Progenitor cell of endocrine pancreas (in vitro differentiated cells): ENCODE measurements at regions not wholly inside any gene's neighbourhood (a gene's known extent, or its start where the extent isn't known, plus 50 kb on each side); places are given as distances from the start of the nearest gene placed in this dataset.

Experiments used
- DNase-seq: peaks from one replicate; pipeline ENCODE4 v3.0.0; 2021; ENCODE audit warnings: low spot score; ENCODE audit not compliant: unreplicated experiment
- H3K27ac Mint-ChIP-seq: 2 replicates; pipeline ENCODE4 v1.8.0; 2021; ENCODE audit warnings: mild to moderate bottlenecking, moderate library complexity, mixed read lengths
- H3K27me3 Mint-ChIP-seq: 2 replicates; pipeline ENCODE4 v1.8.0; 2021; ENCODE audit warnings: mixed read lengths
- H3K36me3 Mint-ChIP-seq: 2 replicates; pipeline ENCODE4 v1.8.0; 2022; ENCODE audit warnings: mixed read lengths; ENCODE audit not compliant: insufficient read depth
- H3K4me1 Mint-ChIP-seq: 2 replicates; pipeline ENCODE4 v1.8.0; 2021; ENCODE audit warnings: low read depth, mixed read lengths
- H3K4me3 Mint-ChIP-seq: 2 replicates; pipeline ENCODE4 v1.8.0; 2021; ENCODE audit warnings: low read depth, mild to moderate bottlenecking, moderate library complexity, mixed read lengths
- H3K9me3 Mint-ChIP-seq: 2 replicates; pipeline ENCODE4 v1.8.0; 2021; ENCODE audit warnings: low read depth, mixed read lengths
- CTCF ChIP-seq: fragments of 200-600 bp; sonication (generic); IDR thresholded peaks from one replicate; pipeline ENCODE4 v1.5.0; 2021; ENCODE audit warnings: antibody characterized with exemption, mild to moderate bottlenecking; ENCODE audit not compliant: unreplicated experiment

DNA sequence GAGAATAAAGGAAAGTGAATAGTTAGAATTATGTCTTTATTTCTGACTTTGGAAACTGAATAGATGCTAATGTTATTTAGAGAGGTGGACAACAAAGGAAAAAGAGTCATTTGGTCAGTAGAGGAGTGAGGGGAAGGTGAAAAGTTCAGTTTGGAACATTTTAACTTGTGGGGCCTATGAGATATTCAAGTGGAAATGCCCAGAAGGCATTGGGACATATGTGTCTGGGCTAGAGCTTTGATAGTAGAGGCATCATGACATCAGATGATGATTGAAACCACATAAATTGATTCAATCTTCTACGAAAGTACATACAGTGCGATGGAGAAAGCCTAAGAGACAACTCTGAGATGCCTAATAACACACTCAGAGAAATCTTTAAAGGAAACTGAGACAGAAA lies 151.7 kb upstream of the COL11A1 start:
- H3K36me3 Mint-ChIP-seq, result no peaks in the 10 kb centered on the region
- H3K4me1 Mint-ChIP-seq, result no peaks in the 10 kb centered on the region
- TF ChIP-seq CTCF, result no peak
- no peak overlapping the region for H3K4me3 Mint-ChIP-seq
- H3K27me3 Mint-ChIP-seq, result no peaks in the 10 kb centered on the region
- DNase-seq, result no peak
- no peaks in the 10 kb centered on the region for H3K9me3 Mint-ChIP-seq
- no peak overlapping the region for H3K27ac Mint-ChIP-seq

DNA sequence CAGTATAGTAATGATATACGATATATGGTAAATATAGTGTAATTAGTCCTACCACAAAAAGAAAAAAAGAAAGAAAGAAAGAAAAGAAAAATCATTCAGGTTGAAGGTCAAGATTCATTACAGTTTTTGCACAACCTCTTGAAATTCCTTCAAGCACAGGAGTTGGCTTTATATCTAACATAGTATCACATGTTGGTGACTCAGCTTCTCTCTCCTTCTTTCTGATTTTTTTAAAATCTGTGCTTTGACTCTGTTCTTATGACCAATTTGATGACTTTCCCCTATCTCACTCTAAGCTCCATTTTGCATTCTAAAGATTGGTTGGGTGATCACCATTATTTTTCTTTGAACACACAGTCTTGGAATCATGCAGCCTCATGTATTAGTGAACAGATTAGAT lies 148.2 kb upstream of the COL11A1 start:
- Mint-ChIP-seq H3K4me1 (no peaks in the 10 kb centered on the region), H3K27me3 (no peaks in the 10 kb centered on the region), H3K9me3 (peaks cover 3% of the 10 kb centered on the region), H3K4me3 (no peak overlapping the region), H3K36me3 (no peaks in the 10 kb centered on the region), H3K27ac (no peak overlapping the region)
- no peak for TF ChIP-seq CTCF
- DNase-seq, result no peak

- no peak overlapping the region for H3K27ac Mint-ChIP-seq
- H3K9me3 Mint-ChIP-seq, result peaks cover 3% of the 10 kb centered on the region
- no peaks in the 10 kb centered on the region for H3K27me3 Mint-ChIP-seq
- no peaks in the 10 kb centered on the region for H3K36me3 Mint-ChIP-seq
- H3K4me1 Mint-ChIP-seq, result peaks cover 4% of the 10 kb centered on the region
- DNase-seq, result no peak
- no peak overlapping the region for H3K4me3 Mint-ChIP-seq
- TF ChIP-seq CTCF, result no peak
These were observed 146.4 kb upstream of the COL11A1 start for GRCh38 chr1:103254691-103255090.

DNA sequence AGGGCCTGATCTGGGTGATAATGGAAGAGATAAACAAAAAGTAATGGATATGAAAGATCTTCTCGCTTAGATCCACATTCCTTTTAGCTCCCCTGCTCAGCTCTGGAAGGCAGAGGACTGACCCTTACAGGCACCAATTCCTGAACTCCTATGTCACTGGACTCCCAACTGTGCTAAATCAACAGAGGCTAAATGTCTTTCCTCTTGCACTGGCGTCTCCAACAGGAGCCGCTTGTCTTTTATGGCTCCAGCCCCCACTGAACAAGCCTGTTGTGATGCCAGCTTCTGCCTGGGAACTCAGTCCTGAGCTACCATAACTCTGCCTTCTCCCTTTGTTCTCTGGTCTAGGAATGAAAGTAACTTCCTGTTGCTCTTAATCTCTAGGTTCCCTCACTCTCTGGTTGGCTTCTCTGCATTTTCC lies 142.1 kb upstream of the COL11A1 start:
- Mint-ChIP-seq H3K4me1 (peaks cover 4% of the 10 kb centered on the region), H3K4me3 (no peak overlapping the region), H3K27ac (no peak overlapping the region), H3K9me3 (peaks cover 3% of the 10 kb centered on the region), H3K36me3 (no peaks in the 10 kb centered on the region), H3K27me3 (no peaks in the 10 kb centered on the region)
- no peak for TF ChIP-seq CTCF
- DNase-seq, result no peak

GRCh38 chr1:103248417-103249102 lies 140.2 kb upstream of the COL11A1 start:
- TF ChIP-seq CTCF, result no peak
- H3K36me3 Mint-ChIP-seq, result no peaks in the 10 kb centered on the region
- no peaks in the 10 kb centered on the region for H3K27me3 Mint-ChIP-seq
- DNase-seq, result no peak
- H3K9me3 Mint-ChIP-seq, result peaks cover 3% of the 10 kb centered on the region
- no peak overlapping the region for H3K4me3 Mint-ChIP-seq
- H3K4me1 Mint-ChIP-seq, result peaks cover 4% of the 10 kb centered on the region
- no peak overlapping the region for H3K27ac Mint-ChIP-seq
